Inflammatory macrophage treated with lipopolysaccharide for 4 hours (primary cell): ENCODE measurements at regions not wholly inside any gene's neighbourhood (a gene's known extent, or its start where the extent isn't known, plus 50 kb on each side); places are given as distances from the start of the nearest gene placed in this dataset.

Experiments used
- DNase-seq: peaks from one replicate; pipeline ENCODE4 v3.0.0-alpha.2; 2020

GRCh38 chr20:17810062-17810631 lies 110.4 kb downstream of the BANF2 start:
- DNase-seq: no peak

DNA sequence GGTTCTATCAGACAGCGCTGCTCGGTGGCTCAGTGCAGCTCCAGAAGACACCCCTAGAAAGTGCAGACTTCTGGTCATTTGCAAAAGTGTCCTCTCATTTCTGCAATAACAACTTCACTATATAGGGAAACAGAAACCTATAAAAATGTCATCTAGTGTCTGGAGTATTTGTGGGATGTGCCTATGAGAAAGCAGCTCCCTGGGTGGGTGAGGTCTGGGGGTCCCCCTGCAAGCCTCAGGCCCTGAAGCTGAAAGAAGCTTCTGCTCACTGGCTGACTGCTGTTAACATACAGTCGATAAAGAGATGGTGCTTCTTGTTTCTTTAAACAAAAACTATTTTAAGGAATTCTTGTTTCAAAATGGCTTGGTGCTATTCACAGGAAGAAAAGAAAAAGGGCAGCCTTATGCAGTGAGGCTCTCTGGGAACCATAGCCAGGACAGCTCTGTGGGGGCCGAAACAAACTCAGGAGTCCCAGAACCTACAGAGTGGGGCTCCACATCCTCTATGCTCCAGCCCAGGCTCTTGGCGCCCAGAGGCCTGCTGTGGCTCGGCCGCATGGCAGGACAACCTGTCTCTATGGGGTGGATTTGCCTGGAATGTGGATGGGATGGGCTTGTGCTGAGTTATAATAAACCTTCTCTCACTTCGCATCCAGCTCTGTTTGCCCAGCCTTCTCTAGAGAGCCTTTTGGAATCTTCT lies 109.7 kb downstream of the BANF2 start:
- DNase-seq: no peak

DNA sequence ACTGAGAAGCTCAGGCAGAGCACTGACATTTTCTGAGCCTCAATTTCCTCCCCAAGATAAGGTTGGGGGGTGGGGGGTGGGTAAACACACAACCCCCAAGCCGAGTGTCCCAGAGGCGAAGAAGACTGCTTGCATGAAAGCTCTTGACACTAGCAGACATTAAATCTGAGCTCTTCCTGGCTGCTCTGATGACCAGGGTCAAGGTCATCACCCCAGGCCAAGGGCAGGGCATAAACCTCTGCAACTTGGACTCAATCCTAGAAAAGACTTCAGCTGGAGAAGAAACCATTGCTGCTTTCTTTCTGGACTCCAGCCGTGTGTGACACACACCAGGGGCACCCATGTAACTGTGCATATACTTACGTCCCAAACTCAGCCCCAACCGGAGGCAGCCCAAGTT lies 109.0 kb downstream of the BANF2 start:
- no peak for DNase-seq

GRCh38 chr20:17808357-17808756 lies 108.6 kb downstream of the BANF2 start:
- DNase-seq: peak; percentile 67

DNA sequence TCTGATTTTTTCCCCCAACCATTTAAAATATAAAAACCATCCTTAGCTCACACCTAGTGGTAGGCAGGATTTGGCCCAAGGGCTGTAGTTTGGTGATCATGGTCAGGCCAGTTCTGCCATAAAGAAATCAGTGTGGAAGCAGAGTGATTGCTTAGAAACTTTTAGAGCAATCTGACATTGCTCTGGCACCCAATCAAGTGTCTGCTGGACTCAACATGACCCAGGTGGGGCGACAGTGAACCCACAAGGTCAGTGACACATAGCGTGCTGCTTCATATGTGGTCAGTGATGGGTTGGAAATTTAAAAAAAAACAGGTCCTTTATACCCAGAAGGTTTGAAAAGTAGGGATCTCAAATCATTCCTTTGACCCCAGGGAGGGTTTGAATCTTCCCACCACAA lies 107.9 kb downstream of the BANF2 start:
- DNase-seq: no peak

- no peak for DNase-seq
Observed at GRCh38 chr20:17806739-17807441, 107.1 kb downstream of the BANF2 start.

DNA sequence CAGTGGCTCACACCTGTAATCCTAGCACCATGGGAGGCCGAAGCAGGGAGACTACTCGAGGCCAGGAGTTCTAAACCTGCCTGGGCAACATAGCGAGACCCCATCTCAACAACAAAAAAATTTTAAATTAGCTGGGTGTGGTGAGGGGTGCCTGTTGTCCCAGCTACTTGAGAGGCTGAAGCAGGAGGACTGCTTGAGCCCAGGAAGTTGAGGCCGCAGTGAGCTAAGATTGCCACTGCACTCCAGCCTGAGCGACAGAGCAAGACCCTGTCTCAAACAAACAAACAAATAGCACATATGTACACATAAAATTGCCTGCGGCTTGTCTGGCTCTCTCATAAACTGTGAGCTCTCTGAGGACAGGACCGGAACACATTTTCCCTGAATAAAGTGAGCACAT lies 106.3 kb downstream of the BANF2 start:
- no peak for DNase-seq

- DNase-seq: no peak
Observed at GRCh38 chr20:17803765-17804164, 104.0 kb downstream of the BANF2 start.

GRCh38 chr20:17799575-17800227 lies 99.9 kb downstream of the BANF2 start:
- DNase-seq: no peak

DNA sequence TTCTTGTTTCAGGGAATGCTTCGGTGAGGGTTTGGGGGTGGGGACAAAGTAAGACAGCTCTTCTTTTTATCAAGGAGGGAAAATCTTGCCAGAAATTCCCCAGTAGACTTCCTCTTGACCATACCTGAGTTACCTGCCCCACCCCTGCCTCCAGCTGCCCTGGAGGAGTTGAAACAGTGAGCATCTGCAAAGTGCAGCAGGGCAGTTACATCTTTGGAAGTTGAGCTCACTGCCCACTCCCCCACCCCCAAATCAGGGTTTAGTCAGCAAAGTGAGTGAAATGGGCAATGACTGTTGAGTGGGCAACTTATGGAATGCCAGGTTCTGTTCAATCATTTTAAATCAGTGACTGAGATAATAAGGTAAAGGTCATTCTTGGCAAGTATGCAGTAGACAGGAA lies 98.8 kb downstream of the BANF2 start:
- DNase-seq: no peak

GRCh38 chr20:17797579-17797978 lies 97.8 kb downstream of the BANF2 start:
- no peak for DNase-seq

DNA sequence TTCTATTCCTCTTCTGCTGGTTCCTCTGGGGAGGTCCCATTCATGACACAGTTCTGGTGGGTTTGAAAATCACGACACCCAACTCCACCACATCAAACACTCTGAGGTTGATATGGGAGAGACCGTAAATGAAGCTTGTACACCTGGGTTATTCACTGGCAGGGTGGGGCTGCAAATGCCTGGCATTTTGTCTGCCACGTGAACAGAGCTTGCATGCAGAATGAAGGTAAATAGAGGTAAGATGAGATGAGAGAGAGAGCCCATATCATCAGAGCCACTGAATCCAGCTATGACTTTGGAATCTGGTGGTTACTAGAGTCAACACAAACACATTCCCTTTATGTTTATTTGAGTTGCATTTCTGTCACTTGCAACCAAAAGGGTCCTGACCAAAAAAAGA lies 97.4 kb downstream of the BANF2 start:
- DNase-seq: no peak

DNA sequence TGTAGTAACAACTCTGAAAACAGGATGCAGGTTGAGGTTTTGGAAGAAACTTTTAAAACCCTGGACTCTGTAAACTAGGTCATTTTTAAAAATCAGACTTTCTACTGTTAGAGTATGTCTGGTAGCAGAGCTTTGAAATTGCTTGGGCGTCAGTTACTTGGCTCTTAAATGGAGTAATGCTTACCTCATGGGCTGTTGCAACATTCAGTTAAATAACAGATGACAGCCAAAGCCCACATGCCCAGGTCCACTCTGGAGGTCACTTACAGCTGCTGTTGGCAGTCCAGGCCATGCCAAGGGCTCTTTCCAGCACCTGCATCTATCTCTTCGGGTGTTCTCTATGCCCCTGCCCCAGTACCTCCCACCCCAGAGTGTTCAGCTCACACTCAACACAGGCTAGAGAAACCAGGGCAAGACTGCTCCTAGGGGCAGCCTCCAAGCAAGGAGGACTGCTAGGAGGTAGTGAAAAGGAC lies 96.4 kb downstream of the BANF2 start:
- DNase-seq: peak; percentile 83

- peak; percentile 59 for DNase-seq
Observed at GRCh38 chr20:17795501-17796071, 95.8 kb downstream of the BANF2 start.

DNA sequence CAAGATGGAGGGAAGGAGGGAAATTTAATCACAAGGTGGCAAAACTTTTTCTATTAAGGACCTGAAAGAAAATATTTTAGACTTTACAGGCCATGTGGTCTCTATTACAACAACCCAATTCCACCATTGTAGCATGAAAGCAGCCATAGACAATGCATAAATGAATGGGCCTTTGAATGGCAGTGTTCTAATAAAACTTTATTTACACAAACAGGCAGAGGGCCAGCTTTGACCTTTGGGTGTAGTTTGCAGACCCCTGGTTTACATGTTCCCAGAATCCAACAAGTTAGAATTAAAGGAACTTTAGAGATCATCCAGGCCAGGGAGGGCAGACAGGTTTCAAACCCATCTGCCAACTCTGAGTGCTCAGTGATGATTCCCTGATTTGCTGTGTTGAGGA lies 95.2 kb downstream of the BANF2 start:
- no peak for DNase-seq

- DNase-seq: no peak
Observed at GRCh38 chr20:17794400-17794799, 94.6 kb downstream of the BANF2 start.

DNA sequence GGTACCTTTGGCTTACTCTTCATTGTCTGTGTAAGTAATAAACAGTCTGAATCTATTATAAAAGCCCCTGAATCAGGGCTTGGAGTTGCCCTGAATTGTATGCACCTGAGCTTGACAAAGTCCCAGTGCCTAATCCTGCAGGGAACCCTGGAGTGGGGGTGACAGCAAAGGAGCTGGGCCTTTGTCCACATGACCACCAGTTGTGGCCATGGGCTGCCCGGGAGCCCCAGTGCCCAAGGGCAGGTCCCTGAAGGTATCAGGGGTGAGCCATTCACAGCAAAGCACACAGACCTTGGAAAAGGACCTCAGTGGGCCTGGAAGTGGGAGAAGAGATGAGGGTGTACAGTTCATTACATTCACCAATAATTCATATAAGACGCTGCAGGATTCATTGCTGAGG lies 94.2 kb downstream of the BANF2 start:
- DNase-seq: no peak

- DNase-seq: no peak
Observed at GRCh38 chr20:17790296-17790695, 90.5 kb downstream of the BANF2 start.

GRCh38 chr20:17787816-17788215 lies 88.0 kb downstream of the BANF2 start:
- DNase-seq: no peak

GRCh38 chr20:17786221-17786718 lies 86.5 kb downstream of the BANF2 start:
- no peak for DNase-seq
